H1 (cell line): ENCODE measurements at regions not wholly inside any gene's neighbourhood (a gene's known extent, or its start where the extent isn't known, plus 50 kb on each side); places are given as distances from the start of the nearest gene placed in this dataset.

ENCODE experiments used
- TBP ChIP-seq: IDR thresholded peaks from 2 replicates; pipeline ENCODE4 v1.6.1; 2011; ENCODE audit warnings: low read depth, low read length, improper control_type of control experiment
- TF ChIP-seq, protein P1 (sequence below): IDR thresholded peaks from 2 replicates; pipeline ENCODE4 v1.6.1; 2012; ENCODE audit warnings: inconsistent platforms

DNA sequence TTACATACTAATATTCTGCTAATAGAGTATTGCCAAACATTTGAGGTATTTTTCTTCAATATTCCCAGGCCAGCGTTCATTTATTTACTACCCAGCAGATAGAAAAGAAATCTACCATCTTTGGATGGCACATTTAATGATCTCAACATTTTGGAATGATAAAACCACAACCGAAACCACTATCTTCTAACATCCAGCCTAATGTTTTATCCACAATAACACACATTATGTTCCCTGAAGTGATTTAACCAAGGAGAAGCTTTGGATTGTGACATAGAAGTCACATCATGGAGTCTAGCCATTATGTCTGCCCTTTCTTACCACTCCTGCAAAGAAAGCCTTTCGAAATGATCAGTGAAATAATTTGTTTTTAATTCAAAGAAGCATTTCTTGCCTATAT is 497.1 kb upstream of the PLXNA2 start (continued):
- TF ChIP-seq, protein P1, sequence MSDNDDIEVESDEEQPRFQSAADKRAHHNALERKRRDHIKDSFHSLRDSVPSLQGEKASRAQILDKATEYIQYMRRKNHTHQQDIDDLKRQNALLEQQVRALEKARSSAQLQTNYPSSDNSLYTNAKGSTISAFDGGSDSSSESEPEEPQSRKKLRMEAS: no peak
- TF ChIP-seq TBP: no peak
